ENCODE measurements at regions not wholly inside any gene's neighbourhood (a gene's known extent, or its start where the extent isn't known, plus 50 kb on each side); places are given as distances from the start of the nearest gene placed in this dataset.

GRCh38 chr6:132009175-132009574, 58.0 kb upstream of the CCN2 start:
- TF ChIP-seq CTCF (IDR thresholded peaks at IDR 0.05) (no peak), RFX5 (IDR thresholded peaks at IDR 0.05; ENCODE audit: low read length) (no peak), TAF1 (IDR thresholded peaks at IDR 0.05; ENCODE audit: borderline replicate concordance, low read depth, low read length) (no peak), IRF3 (IDR thresholded peaks at IDR 0.05; ENCODE audit: low read depth, low read length) (no peak)

All from SK-N-SH (cell line).